Neural cell (in vitro differentiated cells): ENCODE measurements at regions not wholly inside any gene's neighbourhood (a gene's known extent, or its start where the extent isn't known, plus 50 kb on each side); places are given as distances from the start of the nearest gene placed in this dataset.

Experiments used
- H2AFZ ChIP-seq: fragments of 200-600, 300-800 bp; sonication (generic), shearing (Covaris generic); 2 replicates; pipeline ENCODE4 v1.6.0; 2014; ENCODE audit warnings: low read depth, mild to moderate bottlenecking, antibody characterized with exemption, low read length, moderate library complexity
- H3F3A ChIP-seq: fragments of 200-600 bp; shearing (Covaris generic); 2 replicates; pipeline ENCODE4 v1.6.1; 2016; ENCODE audit warnings: mild to moderate bottlenecking, moderate library complexity, mixed read lengths, antibody characterized with exemption, low read length; ENCODE audit not compliant: insufficient read depth, poor library complexity, severe bottlenecking
- H3K27ac ChIP-seq: fragments of 200-600, 300-800 bp; sonication (generic), shearing (Covaris generic); 2 replicates; pipeline ENCODE4 v1.5.1; 2014; ENCODE audit warnings: mild to moderate bottlenecking, low read length, moderate library complexity
- H3K27me3 ChIP-seq: fragments of 300-800, 200-600 bp; sonication (generic), shearing (Covaris generic); 2 replicates; pipeline ENCODE4 v1.6.0; 2014; ENCODE audit warnings: mild to moderate bottlenecking, low read depth, low read length, moderate library complexity; ENCODE audit not compliant: insufficient read depth
- H3K36me3 ChIP-seq: fragments of 300-800, 200-600 bp; sonication (generic), shearing (Covaris generic); 2 replicates; pipeline ENCODE4 v1.5.1; 2014; ENCODE audit warnings: mild to moderate bottlenecking, antibody characterized with exemption, low read length, moderate library complexity; ENCODE audit not compliant: insufficient read depth
- H3K4me2 ChIP-seq: fragments of 300-800, 200-600 bp; sonication (generic), shearing (Covaris generic); 2 replicates; pipeline ENCODE4 v1.6.0; 2014; ENCODE audit warnings: mild to moderate bottlenecking, low read length
- H3K4me3 ChIP-seq: fragments of 300-800, 200-600 bp; sonication (generic), shearing (Covaris generic); 2 replicates; pipeline ENCODE4 v1.5.1; 2014; ENCODE audit warnings: mild to moderate bottlenecking, low read length, moderate library complexity
- H3K79me2 ChIP-seq: fragments of 200-600 bp; shearing (Covaris generic); replicated peaks from 2 replicates; pipeline ENCODE4 v1.6.0; 2014; ENCODE audit warnings: mild to moderate bottlenecking, low read length, moderate library complexity; ENCODE audit not compliant: insufficient read depth
- H3K9ac ChIP-seq: fragments of 300-800, 200-600 bp; sonication (generic), shearing (Covaris generic); 2 replicates; pipeline ENCODE4 v1.6.1; 2016; ENCODE audit warnings: mild to moderate bottlenecking, low read length, mixed read lengths
- H3K9me2 ChIP-seq: fragments of 200-600 bp; shearing (Covaris generic); 2 replicates; pipeline ENCODE4 v1.6.1; 2016; ENCODE audit warnings: mild to moderate bottlenecking, low read length, mixed read lengths; ENCODE audit not compliant: insufficient read depth
- H3K9me3 ChIP-seq: fragments of 200-600, 300-800 bp; sonication (generic), shearing (Covaris generic); 2 replicates; pipeline ENCODE4 v1.6.1; 2016; ENCODE audit warnings: mild to moderate bottlenecking, mixed run types, low read length, moderate library complexity, mixed read lengths
- H4K20me1 ChIP-seq: fragments of 200-600 bp; shearing (Covaris generic); 2 replicates; pipeline ENCODE4 v1.6.1; 2016; ENCODE audit warnings: mild to moderate bottlenecking, mixed run types; ENCODE audit not compliant: insufficient read depth
- EP300 ChIP-seq: fragments of 450-650 bp; conservative IDR thresholded peaks from 2 replicates; pipeline ENCODE4 v1.6.1; 2014; ENCODE audit warnings: antibody characterized with exemption, mild to moderate bottlenecking, moderate library complexity; ENCODE audit not compliant: poor library complexity, severe bottlenecking
- EZH2 ChIP-seq: fragments of 200-600, 300-800 bp; shearing (Covaris generic), sonication (generic); IDR thresholded peaks from 2 replicates; pipeline ENCODE4 v1.6.1; 2014; ENCODE audit warnings: antibody characterized with exemption, low read length, borderline replicate concordance, mild to moderate bottlenecking; ENCODE audit not compliant: insufficient read depth, poor library complexity, severe bottlenecking
- MXI1 ChIP-seq: fragments of 450-650 bp; conservative IDR thresholded peaks from 2 replicates; pipeline ENCODE4 v1.6.1; 2014; ENCODE audit warnings: antibody characterized with exemption, mild to moderate bottlenecking; ENCODE audit not compliant: poor library complexity, severe bottlenecking
- POLR2AphosphoS5 ChIP-seq: IDR thresholded peaks from 2 replicates; pipeline ENCODE4 v1.6.1; 2012
- RAD21 ChIP-seq: fragments of 450-650 bp; conservative IDR thresholded peaks from 2 replicates; pipeline ENCODE4 v1.6.1; 2014; ENCODE audit warnings: antibody characterized with exemption, mild to moderate bottlenecking, moderate library complexity
- REST ChIP-seq: IDR thresholded peaks from 2 replicates; pipeline ENCODE4 v1.6.1; 2012; ENCODE audit warnings: borderline replicate concordance
- SMC3 ChIP-seq: fragments of 450-650 bp; conservative IDR thresholded peaks from 2 replicates; pipeline ENCODE4 v1.6.1; 2014; ENCODE audit warnings: antibody characterized with exemption, mild to moderate bottlenecking, moderate library complexity; ENCODE audit not compliant: poor library complexity
- TAF1 ChIP-seq: IDR thresholded peaks from 2 replicates; pipeline ENCODE4 v1.6.1; 2012; ENCODE audit warnings: low read depth
- TF ChIP-seq, protein P1 (sequence below): fragments of 450-650 bp; IDR thresholded peaks from 2 replicates; pipeline ENCODE4 v1.5.1; 2014; ENCODE audit warnings: antibody characterized with exemption, mild to moderate bottlenecking, moderate library complexity; ENCODE audit not compliant: poor library complexity, severe bottlenecking

GRCh38 chr1:4561205-4561604 lies 93.2 kb upstream of the AJAP1 start:
- H3K4me3 ChIP-seq = no peak overlapping the region
- no peaks in the 10 kb centered on the region for H3K79me2 ChIP-seq
- no peaks in the 10 kb centered on the region for H4K20me1 ChIP-seq
- no peak overlapping the region for H3K4me2 ChIP-seq
- H3K36me3 ChIP-seq = no peaks in the 10 kb centered on the region
- no peak overlapping the region for H3K9ac ChIP-seq
- H3K27me3 ChIP-seq = no peaks in the 10 kb centered on the region
- peak; percentile 40 for TF ChIP-seq POLR2AphosphoS5
- no peak for TF ChIP-seq RAD21
- TF ChIP-seq REST = peak; percentile 39
- no peak for TF ChIP-seq TAF1
- H3K9me2 ChIP-seq = no peaks in the 10 kb centered on the region
- H2AFZ ChIP-seq = no peak overlapping the region
- H3K27ac ChIP-seq = no peak overlapping the region
- no peaks in the 10 kb centered on the region for H3K9me3 ChIP-seq
- no peaks in the 10 kb centered on the region for H3F3A ChIP-seq

DNA sequence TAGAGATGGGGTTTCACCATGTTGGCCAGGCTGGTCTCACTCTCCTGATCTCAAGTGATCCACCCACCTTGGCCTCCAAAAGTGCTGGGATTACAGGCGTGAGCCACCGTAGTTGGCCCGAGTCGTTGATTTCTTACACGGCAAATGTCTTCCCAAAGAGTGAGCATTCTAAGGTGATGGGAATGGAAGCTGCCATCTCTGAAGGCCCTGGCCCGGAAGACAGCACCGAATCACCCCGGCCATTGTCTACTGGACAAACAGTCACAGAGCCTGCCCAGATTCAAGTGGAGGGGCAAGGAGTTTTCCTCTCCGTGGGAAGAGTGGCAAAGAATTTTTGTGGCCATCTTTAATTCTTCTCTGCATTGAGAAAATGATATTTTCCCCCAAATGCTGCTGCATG lies 92.1 kb upstream of the AJAP1 start:
- Histone ChIP-seq H2AFZ (no peak overlapping the region), H3K27ac (no peak overlapping the region), H4K20me1 (no peaks in the 10 kb centered on the region), H3K4me3 (no peak overlapping the region), H3K79me2 (no peaks in the 10 kb centered on the region), H3K27me3 (no peaks in the 10 kb centered on the region), H3K4me2 (no peak overlapping the region), H3K9me3 (no peaks in the 10 kb centered on the region), H3K9me2 (no peaks in the 10 kb centered on the region), H3K9ac (no peak overlapping the region), H3K36me3 (no peaks in the 10 kb centered on the region), H3F3A (no peaks in the 10 kb centered on the region)
- no peak for TF ChIP-seq SMC3
- TF ChIP-seq, protein P1, sequence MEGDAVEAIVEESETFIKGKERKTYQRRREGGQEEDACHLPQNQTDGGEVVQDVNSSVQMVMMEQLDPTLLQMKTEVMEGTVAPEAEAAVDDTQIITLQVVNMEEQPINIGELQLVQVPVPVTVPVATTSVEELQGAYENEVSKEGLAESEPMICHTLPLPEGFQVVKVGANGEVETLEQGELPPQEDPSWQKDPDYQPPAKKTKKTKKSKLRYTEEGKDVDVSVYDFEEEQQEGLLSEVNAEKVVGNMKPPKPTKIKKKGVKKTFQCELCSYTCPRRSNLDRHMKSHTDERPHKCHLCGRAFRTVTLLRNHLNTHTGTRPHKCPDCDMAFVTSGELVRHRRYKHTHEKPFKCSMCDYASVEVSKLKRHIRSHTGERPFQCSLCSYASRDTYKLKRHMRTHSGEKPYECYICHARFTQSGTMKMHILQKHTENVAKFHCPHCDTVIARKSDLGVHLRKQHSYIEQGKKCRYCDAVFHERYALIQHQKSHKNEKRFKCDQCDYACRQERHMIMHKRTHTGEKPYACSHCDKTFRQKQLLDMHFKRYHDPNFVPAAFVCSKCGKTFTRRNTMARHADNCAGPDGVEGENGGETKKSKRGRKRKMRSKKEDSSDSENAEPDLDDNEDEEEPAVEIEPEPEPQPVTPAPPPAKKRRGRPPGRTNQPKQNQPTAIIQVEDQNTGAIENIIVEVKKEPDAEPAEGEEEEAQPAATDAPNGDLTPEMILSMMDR = no peak
- TF ChIP-seq EP300 = no peak
- TF ChIP-seq TAF1 = no peak
- TF ChIP-seq MXI1 = no peak
- TF ChIP-seq RAD21 = no peak
- TF ChIP-seq EZH2 = no peak
- TF ChIP-seq REST = no peak
